Anterior cingulate cortex (tissue), 58 donors: ENCODE measurements at regions not wholly inside any gene's neighbourhood (a gene's known extent, or its start where the extent isn't known, plus 50 kb on each side); places are given as distances from the start of the nearest gene placed in this dataset.
"Not testable (repeated sequence)": the region's sequence is repeated elsewhere in the genome, so short reads cannot be mapped to it uniquely, and the experiment has no call there.

Source experiments
- DNase-seq, 58 donors: peaks; one replicate each; lab custom pipeline; 2025; lab: John Stamatoyannopoulos, UW

- DNase-seq, result no peak
Measured at GRCh38 chr10:62689712-62690111, 114.8 kb upstream of the ADO start.

- DNase-seq, result no peak
Measured at GRCh38 chr10:62690703-62691102, 113.8 kb upstream of the ADO start.

GRCh38 chr10:62691336-62691735 is 113.2 kb upstream of the ADO start:
- DNase-seq, result no peak

- no peak for DNase-seq
Measured at GRCh38 chr10:62692085-62692484, 112.4 kb upstream of the ADO start.

GRCh38 chr10:62693306-62693705 is 111.2 kb upstream of the ADO start:
- no peak for DNase-seq

GRCh38 chr10:62694537-62695126 is 109.9 kb upstream of the ADO start:
- DNase-seq, result no peak

- no peak for DNase-seq
Measured at GRCh38 chr10:62696798-62697197, 107.7 kb upstream of the ADO start.

- DNase-seq, result no peak
Measured at GRCh38 chr10:62699148-62699547, 105.4 kb upstream of the ADO start.

- not testable (repeated sequence) for DNase-seq
Measured at GRCh38 chr10:62704121-62704520, 100.4 kb upstream of the ADO start.

GRCh38 chr10:62705789-62706188 is 98.7 kb upstream of the ADO start:
- no peak for DNase-seq

GRCh38 chr10:62707810-62708209 is 96.7 kb upstream of the ADO start:
- no peak for DNase-seq

- no peak for DNase-seq
Measured at GRCh38 chr10:62708569-62708968, 96.0 kb upstream of the ADO start.

- DNase-seq, result no peak
Measured at GRCh38 chr10:62709200-62709599, 95.3 kb upstream of the ADO start.

- no peak for DNase-seq
Measured at GRCh38 chr10:62710182-62710581, 94.3 kb upstream of the ADO start.

GRCh38 chr10:62715383-62715782 is 89.1 kb upstream of the ADO start:
- DNase-seq, result no peak

GRCh38 chr10:62718585-62718984 is 85.9 kb upstream of the ADO start:
- DNase-seq, result no peak

GRCh38 chr10:62719061-62719460 is 85.5 kb upstream of the ADO start:
- no peak for DNase-seq

GRCh38 chr10:62721687-62722086 is 82.8 kb upstream of the ADO start:
- no peak for DNase-seq

- no peak for DNase-seq
Measured at GRCh38 chr10:62723375-62723774, 81.1 kb upstream of the ADO start.

GRCh38 chr10:62724465-62724864 is 80.1 kb upstream of the ADO start:
- DNase-seq, result no peak

- DNase-seq, result peak in 7 of 58 donors; percentile 1 to 42 (median 5)
Measured at GRCh38 chr10:62726142-62726541, 78.4 kb upstream of the ADO start.

GRCh38 chr10:62726638-62727037 is 77.9 kb upstream of the ADO start:
- no peak for DNase-seq

GRCh38 chr10:62727934-62728333 is 76.6 kb upstream of the ADO start:
- no peak for DNase-seq
